Sciatic nerve (tissue), 2 donors: ENCODE measurements at regions not wholly inside any gene's neighbourhood (a gene's known extent, or its start where the extent isn't known, plus 50 kb on each side); places are given as distances from the start of the nearest gene placed in this dataset.
A peak's percentile ranks its signal among the peaks of the same experiment; 100 is the strongest.
"Not testable (repeated sequence)": the region's sequence is repeated elsewhere in the genome, so short reads cannot be mapped to it uniquely, and the experiment has no call there.

Experiments used
- ATAC-seq: fragments of 200-7000 bp; cut with Tn5 transposase; one replicate; pipeline ENCODE4 v1.9.1; 2020; ENCODE audit warnings: mild to moderate bottlenecking, moderate library complexity
- DNase-seq: peaks from one replicate; pipeline ENCODE4 v3.0.0-alpha.2; 2020; ENCODE audit warnings: low spot score
- intact Hi-C: fragments of 100-400 bp; cut with DNase I; formaldehyde crosslinking; loops from one replicate; pipeline ENCODE4 v1.14.2; 2022
- donor health status: DM: no; HTN: no; CAD: no.
- donor health status: DM: no; HTN: no; CAD: no.

DNA sequence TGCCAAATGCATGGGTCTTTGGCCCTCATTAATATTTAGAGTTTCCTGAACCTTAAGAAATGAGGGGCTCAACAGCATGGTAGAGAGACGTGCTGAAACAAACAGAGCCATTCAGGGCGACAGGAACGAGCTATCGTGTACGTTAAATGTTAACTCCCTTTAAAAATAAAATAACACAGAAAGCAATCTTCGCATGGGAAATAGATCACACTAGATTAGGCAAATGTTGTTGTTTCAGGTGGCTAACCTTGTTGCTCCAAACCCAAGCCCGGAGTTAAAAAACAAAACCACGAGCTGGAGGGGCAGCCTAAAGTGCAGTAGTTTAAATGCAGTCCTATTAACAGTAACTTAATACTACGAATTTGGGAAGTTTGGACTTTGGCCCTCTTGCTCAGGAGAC lies 177.4 kb upstream of the TRIB2 start:
- no peak for DNase-seq
- intact Hi-C loops, result no loop called here
- ATAC-seq, result peak; percentile 23

DNA sequence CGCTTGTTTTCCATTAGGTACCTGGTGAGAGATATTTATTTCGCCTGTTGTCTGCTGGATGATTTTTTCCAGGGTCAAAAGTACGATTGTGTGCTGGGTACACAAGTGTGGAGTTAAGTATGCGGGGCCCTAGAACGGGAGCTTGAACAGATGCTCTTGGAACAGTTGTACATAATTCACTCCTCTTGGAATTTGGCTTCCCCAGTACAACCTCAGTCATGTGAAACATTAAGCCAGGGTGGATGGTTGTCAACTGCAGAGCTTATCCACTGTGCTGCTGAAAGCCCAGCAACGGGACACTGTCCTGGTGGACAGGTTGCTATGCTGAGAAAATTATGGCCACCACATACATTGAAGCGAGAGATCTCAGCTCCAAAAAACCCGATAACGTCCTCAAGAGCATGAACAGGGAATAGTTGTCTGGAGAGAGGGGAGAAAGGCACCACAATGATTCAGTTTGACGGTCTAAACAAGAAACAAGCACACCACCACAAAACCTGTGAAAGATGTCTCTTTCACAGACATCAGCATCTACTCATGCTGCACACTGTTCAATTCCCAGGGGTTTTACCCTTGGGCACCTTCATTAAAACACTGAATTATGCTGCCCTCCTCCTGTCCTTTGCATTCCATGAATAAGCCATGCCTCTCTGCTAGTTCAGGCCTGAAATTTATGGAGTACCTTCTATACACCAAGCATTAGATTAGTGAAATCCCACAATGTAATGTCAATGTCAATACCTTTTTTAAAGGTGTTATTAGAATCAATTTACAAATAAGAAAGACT lies 176.8 kb upstream of the TRIB2 start:
- no peak for ATAC-seq
- no peak for DNase-seq
- intact Hi-C loops, result no loop called here

GRCh38 chr2:12543076-12543977 lies 173.4 kb upstream of the TRIB2 start:
- intact Hi-C loops, result no loop called here
- ATAC-seq, result peak; percentile 42
- no peak for DNase-seq

DNA sequence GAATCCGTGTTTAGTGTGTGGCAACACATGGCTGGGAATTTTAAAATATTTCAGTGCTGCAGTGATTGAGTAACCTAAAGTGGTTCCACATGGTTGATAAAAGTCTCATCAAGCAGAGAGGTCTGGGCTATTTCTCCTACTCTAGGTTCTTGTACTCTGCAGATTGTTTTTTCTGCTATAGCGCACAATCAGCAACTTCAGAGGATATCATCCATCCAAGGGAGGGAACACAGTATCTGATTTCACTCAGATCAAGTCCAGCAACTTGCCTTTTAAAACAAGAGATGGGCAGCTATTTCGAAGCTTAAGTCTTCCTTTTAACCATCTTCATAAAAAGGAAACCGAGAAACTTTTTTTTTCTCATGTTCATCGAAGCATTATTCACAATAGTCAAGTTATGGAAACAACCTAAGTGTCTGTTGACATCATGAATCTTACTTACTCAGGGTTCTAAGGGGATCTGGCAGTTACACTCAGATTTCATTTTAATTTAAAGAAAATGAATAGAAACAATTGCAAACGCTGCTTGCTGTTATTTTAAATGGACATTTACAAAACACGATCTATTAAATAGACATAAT lies 172.7 kb upstream of the TRIB2 start:
- no peak for DNase-seq
- peak; percentile 89 for ATAC-seq
- intact Hi-C loops, result no loop called here

GRCh38 chr2:12547566-12548170 lies 169.1 kb upstream of the TRIB2 start:
- ATAC-seq (no peak), DNase-seq (no peak)
- intact Hi-C loops, result no loop called here

DNA sequence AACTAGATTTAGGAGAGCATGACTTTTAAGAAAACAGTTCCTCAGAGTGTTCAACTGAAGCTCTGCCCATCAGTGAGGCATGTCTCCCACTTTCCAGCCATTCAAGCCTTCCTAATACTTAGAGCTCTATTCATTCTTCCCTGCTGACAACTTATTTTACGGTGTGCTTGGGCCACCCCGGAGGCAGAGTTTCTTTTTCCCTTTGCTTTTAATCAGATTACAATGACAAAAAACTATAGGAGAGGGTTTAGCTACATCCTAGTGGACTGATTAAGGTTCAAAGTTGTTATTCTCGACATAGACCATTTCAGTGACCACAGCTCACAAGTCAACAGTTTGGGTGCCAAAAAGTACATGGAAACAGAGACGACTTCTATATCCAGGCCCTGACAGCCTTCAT lies 167.8 kb upstream of the TRIB2 start:
- DNase-seq (no peak), ATAC-seq (peak; percentile 19)
- intact Hi-C loops, result no loop called here

DNA sequence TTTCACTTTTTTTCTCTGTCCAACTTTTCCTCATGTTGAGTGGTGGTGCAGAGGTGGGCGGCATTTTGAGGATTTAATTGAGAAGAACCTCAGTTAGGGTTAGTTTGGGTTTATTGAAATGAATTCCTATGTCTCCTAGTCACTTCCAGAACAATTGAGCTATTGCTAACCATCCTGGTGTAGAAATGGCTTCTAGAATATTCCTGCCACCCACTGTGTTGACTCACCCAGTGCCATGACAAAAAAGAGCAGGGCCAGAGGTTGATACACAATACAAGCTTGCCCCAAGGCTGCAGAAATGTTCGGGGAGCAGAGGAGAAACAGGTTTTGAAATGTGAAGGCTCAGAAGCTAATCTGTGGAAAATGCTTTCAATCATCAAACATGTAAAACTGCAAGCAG lies 167.1 kb upstream of the TRIB2 start:
- DNase-seq (no peak), ATAC-seq (no peak)
- intact Hi-C loops, result no loop called here

DNA sequence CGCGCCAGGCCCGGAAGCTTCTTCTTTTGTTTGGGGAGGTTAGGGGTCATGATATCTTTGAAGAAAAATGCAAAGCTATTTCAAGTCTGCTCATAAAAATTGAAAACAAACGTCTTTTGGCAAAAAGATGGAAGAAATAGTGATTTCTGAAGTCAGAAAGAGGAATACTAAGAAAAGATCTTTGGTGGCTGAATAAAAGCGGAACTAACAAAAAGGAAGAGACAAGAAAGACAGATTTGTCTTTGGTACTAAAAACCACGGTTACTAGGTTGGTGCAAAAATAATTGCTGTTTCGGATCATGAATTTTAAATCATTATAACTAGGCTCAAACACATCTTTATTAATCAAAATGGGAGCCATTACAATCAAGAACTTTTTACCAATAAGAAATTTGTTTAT lies 164.6 kb upstream of the TRIB2 start:
- ATAC-seq, result no peak

DNA sequence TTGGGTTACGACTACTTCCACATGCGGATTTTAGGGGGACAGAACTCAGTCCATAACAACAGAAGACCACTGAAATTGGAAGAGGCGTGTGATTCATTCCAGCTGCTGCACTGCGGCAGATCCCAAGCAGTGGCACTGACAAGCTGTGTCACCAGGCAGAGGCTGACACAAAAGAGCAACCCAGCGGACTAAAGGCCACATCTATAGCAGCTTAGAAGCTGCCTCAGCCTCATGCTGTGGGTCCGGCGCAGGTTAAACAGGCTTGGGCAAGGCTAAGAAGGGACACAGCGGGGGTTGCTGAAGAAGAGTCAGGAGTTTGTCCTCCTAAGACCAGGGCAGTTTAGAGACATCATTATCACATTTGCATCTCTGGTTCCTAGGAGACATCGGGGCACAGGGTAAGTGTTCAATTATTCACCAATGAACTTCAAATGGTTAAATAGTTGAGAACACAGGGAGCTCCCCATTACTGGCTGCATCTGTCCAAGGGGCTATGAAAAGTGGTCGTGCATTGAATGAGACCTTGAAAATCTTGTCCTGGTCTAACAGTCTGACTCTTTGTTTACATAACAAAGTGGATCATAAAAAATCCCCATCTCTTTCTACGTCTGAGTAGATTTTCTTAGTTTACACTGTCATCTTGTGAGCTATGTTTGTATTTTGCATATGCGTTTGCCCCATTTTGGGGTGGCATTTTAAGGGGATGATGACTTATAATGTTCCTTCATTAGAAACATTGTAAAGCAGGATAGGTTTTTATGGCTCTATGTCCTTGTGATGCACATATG lies 162.3 kb upstream of the TRIB2 start:
- DNase-seq, result no peak
- intact Hi-C loops, result no loop called here
- no peak for ATAC-seq

More for the DNA sequence above, 164.6 kb upstream of the TRIB2 start:
- DNase-seq, result no peak
- intact Hi-C loops, result no loop called here

DNA sequence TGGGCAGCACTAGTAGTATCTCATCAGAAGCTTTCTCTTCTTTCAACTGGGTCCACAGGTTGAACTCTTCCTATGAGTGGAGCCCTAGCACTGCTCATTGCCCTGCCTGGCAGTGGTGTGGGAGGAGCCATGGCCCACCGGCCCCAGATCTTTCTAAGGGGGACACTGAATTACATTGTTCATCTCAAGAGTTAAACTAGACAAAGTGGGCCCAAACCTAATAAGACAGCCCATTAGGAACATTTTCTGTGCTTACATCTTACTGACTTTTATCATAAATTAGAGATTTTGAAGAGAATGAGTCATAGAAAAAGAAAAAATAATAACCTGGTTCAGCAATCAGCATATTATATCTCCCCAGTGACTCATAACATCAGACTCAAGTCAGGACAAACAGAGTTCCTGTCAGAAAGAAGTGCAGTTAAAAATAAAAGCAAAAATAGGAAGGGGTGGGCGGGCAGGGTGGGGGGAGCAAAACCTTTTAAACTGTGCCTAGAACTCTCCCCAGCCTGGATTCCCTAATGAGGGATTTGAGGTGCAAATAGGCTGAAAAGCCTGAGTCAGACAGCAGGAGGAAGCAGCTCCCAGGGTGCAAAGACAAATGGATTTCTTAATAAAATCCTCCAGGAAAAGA lies 161.6 kb upstream of the TRIB2 start:
- DNase-seq (no peak), ATAC-seq (peak; percentile 82)
- intact Hi-C loops, result no loop called here

DNA sequence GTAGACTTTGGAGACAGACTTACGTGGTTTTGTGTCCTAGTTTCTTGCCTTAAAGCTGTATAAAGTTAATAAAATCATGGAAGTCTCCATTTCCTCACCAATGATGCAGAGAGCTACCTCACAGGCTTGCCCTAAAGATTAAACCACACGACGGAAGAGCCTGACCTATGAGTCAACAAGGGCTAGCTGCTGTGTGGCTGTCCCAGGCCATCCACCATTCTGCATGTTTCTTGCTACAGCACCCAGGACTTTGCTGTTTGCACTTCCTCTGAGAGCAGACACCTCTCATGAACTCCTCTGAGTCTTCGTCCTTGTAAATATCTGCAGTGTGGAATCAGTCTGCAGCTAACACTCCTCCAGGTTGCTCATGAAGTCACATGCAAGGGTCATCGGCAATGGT lies 160.0 kb upstream of the TRIB2 start:
- intact Hi-C loops, result no loop called here
- no peak for ATAC-seq
- DNase-seq, result no peak

DNA sequence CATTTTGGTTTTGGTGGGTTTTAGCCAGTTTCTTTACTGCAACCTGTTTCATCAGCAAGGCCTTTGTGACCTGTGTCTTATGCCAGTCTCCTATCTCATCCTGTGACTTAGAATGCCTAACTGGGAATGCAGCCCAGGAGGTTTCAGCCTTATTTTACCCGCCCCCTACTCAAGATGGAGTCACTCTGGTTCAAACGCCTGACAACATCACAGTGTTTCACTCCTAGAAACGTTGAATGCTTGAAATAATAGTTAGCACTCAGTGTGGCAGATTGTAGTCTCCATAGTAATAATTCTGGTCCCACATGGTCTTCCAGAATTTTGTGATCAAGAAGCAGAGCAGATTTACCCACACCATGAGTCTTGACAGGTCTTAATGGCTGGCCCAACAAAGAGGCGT lies 159.0 kb upstream of the TRIB2 start:
- DNase-seq (no peak), ATAC-seq (no peak)
- intact Hi-C loops, result no loop called here

GRCh38 chr2:12558519-12558918 lies 158.2 kb upstream of the TRIB2 start:
- DNase-seq (no peak), ATAC-seq (no peak)
- intact Hi-C loops, result no loop called here

- ATAC-seq (no peak), DNase-seq (no peak)
- intact Hi-C loops, result no loop called here
Measured at GRCh38 chr2:12560618-12561017, 156.1 kb upstream of the TRIB2 start.

GRCh38 chr2:12567411-12567810 lies 149.3 kb upstream of the TRIB2 start:
- ATAC-seq (no peak), DNase-seq (no peak)
- intact Hi-C loops, result no loop called here

- intact Hi-C loops, DNase-seq, ATAC-seq: not testable (repeated sequence)
Measured at GRCh38 chr2:12569510-12569909, 147.2 kb upstream of the TRIB2 start.

DNA sequence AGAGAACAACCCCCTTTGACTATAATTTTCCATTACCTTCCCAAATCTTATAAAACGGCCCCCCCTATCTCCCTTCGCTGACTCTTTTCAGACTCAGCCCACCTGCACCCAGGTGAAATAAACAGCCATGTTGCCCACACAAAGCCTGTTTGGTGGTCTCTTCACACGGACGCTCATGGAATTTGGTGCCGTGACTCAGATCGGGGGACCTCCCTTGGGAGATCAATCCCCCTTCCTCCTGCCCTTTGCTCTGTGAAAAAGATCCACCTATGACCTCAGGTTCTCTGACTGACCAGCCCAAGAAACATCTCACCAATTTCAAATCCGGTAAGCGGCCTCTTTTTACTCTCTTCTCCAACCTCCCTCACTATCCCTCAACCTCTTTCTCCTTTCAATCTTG lies 146.8 kb upstream of the TRIB2 start:
- ATAC-seq, DNase-seq, intact Hi-C loops: not testable (repeated sequence)

DNA sequence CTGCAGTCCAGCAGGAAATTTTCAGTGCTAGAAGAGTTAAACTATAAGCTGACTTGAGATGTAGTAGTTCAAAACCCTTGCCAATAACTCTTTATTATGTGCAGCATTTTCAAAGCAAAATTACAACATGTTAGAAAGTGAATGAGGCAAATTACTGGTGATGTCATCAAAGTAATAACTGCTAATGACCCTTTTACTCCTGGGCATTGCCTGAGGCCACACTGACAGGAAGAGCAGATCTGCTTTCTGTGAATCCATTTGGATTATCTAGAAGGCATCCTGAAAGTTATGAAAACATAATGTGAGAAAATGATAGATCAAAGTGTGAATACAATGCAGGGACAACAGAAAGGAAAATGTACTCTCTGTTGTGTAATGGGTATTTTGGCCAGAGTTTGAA lies 139.6 kb upstream of the TRIB2 start:
- DNase-seq (no peak), ATAC-seq (no peak)
- intact Hi-C loops, result no loop called here
